GM10266 (cell line): ENCODE measurements at regions not wholly inside any gene's neighbourhood (a gene's known extent, or its start where the extent isn't known, plus 50 kb on each side); places are given as distances from the start of the nearest gene placed in this dataset.
"Not testable (repeated sequence)": the region's sequence is repeated elsewhere in the genome, so short reads cannot be mapped to it uniquely, and the experiment has no call there.

ENCODE experiments used
- DNase-seq: peaks from one replicate; pipeline ENCODE4 v3.0.0; 2012; ENCODE audit errors: extremely low spot score
- TF ChIP-seq, protein P1 (sequence below): IDR thresholded peaks from 2 replicates; pipeline ENCODE4 v1.5.1; 2012; ENCODE audit warnings: mild to moderate bottlenecking, low read depth; ENCODE audit not compliant: control insufficient read depth, insufficient read depth; ENCODE audit errors: missing control alignments

DNA sequence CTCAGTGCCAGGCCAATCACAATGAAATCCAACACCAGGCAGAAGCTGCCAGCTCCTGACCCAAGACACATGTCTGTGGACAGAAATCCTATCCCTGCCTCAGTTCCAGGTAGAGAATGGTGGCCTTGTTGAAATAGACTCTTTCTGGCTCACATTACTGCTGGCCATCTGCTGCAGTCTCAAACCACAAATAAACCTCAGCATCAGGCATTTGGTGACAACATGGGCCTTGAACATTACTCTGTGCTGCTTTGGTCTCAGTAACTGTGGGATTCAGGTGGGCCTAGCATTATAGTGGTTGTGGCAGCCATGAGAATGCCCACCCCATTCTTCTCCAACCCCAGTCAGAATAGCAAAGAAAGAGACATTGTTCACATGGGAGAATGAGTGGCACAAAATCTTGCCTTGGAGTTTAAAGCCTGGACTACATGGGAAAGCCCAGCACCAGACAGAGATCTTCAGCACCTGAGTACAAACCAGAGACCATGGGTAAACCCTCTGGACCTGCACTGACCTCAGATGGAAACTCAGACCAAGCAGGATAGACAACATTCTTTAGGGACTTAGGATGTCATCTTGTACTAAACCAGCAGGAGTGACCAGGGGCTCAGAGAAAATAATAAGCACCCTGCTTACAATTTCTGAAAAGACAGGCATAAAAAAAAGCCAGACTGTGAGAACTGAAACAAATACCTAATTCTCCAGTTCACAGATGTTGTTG lies 50.4 kb upstream of the TRAM1L1 start:
- TF ChIP-seq, protein P1, sequence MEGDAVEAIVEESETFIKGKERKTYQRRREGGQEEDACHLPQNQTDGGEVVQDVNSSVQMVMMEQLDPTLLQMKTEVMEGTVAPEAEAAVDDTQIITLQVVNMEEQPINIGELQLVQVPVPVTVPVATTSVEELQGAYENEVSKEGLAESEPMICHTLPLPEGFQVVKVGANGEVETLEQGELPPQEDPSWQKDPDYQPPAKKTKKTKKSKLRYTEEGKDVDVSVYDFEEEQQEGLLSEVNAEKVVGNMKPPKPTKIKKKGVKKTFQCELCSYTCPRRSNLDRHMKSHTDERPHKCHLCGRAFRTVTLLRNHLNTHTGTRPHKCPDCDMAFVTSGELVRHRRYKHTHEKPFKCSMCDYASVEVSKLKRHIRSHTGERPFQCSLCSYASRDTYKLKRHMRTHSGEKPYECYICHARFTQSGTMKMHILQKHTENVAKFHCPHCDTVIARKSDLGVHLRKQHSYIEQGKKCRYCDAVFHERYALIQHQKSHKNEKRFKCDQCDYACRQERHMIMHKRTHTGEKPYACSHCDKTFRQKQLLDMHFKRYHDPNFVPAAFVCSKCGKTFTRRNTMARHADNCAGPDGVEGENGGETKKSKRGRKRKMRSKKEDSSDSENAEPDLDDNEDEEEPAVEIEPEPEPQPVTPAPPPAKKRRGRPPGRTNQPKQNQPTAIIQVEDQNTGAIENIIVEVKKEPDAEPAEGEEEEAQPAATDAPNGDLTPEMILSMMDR: no peak
- peak; percentile 5 for DNase-seq

DNA sequence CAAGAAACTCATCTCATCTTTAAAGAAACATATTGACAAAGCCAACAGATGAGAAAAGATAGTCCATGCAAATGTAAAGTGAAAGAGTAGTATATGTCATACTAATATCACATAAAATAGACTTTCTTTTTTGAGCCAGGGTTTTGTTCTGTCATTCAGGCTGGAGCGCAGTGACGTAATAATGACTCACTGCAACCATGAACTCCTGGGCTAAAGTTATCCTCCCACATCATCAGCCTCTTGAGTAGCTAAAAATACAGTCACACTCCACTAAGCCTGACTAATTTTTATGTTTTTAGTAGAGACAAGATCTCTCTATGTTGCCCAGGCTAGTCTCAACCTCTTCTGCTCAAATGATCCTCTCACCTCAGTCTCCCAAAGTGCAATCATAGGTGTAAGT lies 51.8 kb upstream of the TRAM1L1 start:
- TF ChIP-seq, protein P1: no peak
- no peak for DNase-seq

DNA sequence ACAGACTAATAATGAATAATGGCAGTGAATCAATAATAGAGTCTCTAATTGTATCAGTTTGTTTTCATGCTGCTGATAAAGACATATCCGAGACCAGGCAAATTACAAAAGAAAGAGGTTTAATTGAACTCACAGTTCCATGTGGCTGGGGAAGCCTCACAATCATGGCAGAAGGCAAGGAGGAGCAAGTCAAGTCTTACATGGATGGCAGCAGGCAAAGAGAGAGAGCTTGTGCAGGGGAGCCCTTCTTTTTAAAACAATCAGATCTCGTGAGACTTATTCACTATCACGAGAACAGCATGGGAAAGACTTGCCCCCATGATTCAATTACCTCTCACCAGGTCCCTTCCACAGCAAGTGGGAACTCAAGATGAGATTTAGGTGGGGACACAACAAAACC lies 53.4 kb upstream of the TRAM1L1 start:
- not testable (repeated sequence) for DNase-seq

DNA sequence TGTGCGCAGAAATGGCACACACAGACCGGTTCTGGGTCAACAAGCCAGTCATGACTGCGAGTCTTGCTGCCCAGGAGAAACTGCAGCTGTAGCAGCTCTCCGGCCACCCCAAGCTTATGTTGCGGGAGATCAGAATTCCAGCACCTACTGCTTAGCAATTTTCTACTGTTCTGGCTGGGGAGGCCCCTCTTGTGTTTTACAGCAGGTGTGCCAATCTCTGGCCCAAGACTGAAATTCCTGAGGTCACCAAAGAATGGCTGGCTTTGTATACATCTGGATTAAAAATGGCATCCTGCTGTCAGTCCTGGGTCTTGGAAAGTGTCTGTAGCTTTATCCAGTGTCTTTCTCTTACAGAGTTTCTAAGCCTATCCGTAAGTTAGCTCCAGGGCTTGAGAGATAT lies 68.9 kb upstream of the TRAM1L1 start:
- TF ChIP-seq, protein P1: no peak
- DNase-seq: no peak

- DNase-seq: no peak
- TF ChIP-seq, protein P1: no peak
Measured at GRCh38 chr4:117156806-117157205, 71.4 kb upstream of the TRAM1L1 start.

- TF ChIP-seq, protein P1: no peak
- no peak for DNase-seq
Measured at GRCh38 chr4:117157360-117157759, 72.0 kb upstream of the TRAM1L1 start.

GRCh38 chr4:117162976-117163375 lies 77.6 kb upstream of the TRAM1L1 start:
- DNase-seq: no peak
- TF ChIP-seq, protein P1: no peak

DNA sequence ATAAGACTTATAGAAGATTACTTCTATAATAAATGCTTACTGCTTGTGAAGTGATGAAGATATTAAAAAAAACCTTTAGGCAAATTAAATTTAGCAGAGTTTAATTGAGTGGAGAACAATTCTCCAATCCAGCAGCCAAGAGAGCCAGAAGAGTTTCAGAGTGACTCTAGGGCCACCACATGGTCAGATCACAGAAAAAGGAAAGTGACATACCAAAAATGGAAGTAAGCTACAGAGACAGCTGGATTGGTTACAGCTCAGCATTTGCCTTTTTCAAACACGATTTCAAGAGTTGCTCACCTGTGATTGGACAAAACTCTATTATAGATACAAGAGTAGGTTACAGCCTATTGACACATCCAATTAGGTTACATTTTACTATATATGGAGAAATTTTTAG lies 79.0 kb upstream of the TRAM1L1 start:
- TF ChIP-seq, protein P1: no peak
- no peak for DNase-seq

DNA sequence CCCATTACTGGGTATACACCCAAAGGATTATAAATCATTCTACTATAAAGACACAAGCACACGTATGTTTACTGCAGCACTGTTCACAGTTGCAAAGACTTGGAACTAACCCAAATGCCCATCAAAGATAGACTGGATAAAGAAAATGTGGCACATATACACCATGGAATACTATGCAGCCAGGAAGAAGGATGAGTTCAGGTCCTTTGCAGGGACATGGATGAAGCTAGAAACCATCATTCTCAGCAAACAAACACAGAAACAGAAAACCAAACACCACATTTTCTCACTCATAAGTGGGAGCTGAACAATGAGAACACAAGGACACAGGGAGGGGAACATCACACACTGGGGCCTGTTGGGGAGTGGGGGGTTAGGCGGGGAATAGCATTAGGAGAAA lies 90.0 kb upstream of the TRAM1L1 start:
- DNase-seq: not testable (repeated sequence)
